D721Med (cell line): ENCODE measurements at regions not wholly inside any gene's neighbourhood (a gene's known extent, or its start where the extent isn't known, plus 50 kb on each side); places are given as distances from the start of the nearest gene placed in this dataset.

Experiments used
- DNase-seq: peaks from one replicate; pipeline ENCODE4 v3.0.0; 2011; ENCODE audit warnings: low spot score; ENCODE audit not compliant: insufficient read length
- FAIRE-seq: peaks from 2 replicates; lab custom pipeline; 2011; peaks lifted over from hg19 to GRCh38; lab: Jason Lieb, UNC
- CTCF ChIP-seq: IDR thresholded peaks from 2 replicates; pipeline ENCODE4 v1.5.1; 2012; ENCODE audit warnings: mild to moderate bottlenecking, control low read depth; ENCODE audit not compliant: insufficient read depth; ENCODE audit errors: missing control alignments

GRCh38 chr6:105795913-105796517 is 290.1 kb upstream of the PRDM1 start:
- DNase-seq (no peak), FAIRE-seq (no peak)
- no peak for TF ChIP-seq CTCF

GRCh38 chr6:105795366-105795765 is 290.8 kb upstream of the PRDM1 start:
- FAIRE-seq, result no peak
- no peak for TF ChIP-seq CTCF

GRCh38 chr6:105794870-105795269 is 291.3 kb upstream of the PRDM1 start:
- no peak for DNase-seq
- TF ChIP-seq CTCF, result no peak
- no peak for FAIRE-seq

More at GRCh38 chr6:105795366-105795765, 290.8 kb upstream of the PRDM1 start:
- no peak for DNase-seq

GRCh38 chr6:105794239-105794638 is 291.9 kb upstream of the PRDM1 start:
- no peak for DNase-seq
- no peak for TF ChIP-seq CTCF
- no peak for FAIRE-seq

GRCh38 chr6:105793130-105793529 is 293.0 kb upstream of the PRDM1 start:
- FAIRE-seq, result no peak
- no peak for DNase-seq
- no peak for TF ChIP-seq CTCF

GRCh38 chr6:105791583-105792318 is 294.4 kb upstream of the PRDM1 start:
- TF ChIP-seq CTCF, result no peak
- no peak for DNase-seq
- no peak for FAIRE-seq

- TF ChIP-seq CTCF, result no peak
- FAIRE-seq, result no peak
- DNase-seq, result no peak
Measured at GRCh38 chr6:105791179-105791578, 295.0 kb upstream of the PRDM1 start.
